ACC112 (cell line): ENCODE measurements at regions not wholly inside any gene's neighbourhood (a gene's known extent, or its start where the extent isn't known, plus 50 kb on each side); places are given as distances from the start of the nearest gene placed in this dataset.
"Not testable (repeated sequence)": the region's sequence is repeated elsewhere in the genome, so short reads cannot be mapped to it uniquely, and the experiment has no call there.

Experiments used
- H2AFZ ChIP-seq: fragments of 200-600 bp; sonication (generic); one replicate; pipeline ENCODE4 v1.6.0; 2017; ENCODE audit warnings: antibody characterized with exemption, low read length; ENCODE audit not compliant: unreplicated experiment
- H3K27ac ChIP-seq: fragments of 200-600 bp; sonication (generic); 2 replicates; pipeline ENCODE4 v1.5.1; 2014; ENCODE audit warnings: low read depth, mild to moderate bottlenecking, antibody characterized with exemption, low read length, moderate library complexity
- H3K27me3 ChIP-seq: fragments of 200-600 bp; sonication (generic); 2 replicates; pipeline ENCODE4 v1.6.1; 2014; ENCODE audit warnings: mild to moderate bottlenecking, antibody characterized with exemption, low read length, moderate library complexity, mixed read lengths; ENCODE audit not compliant: insufficient read depth
- H3K36me3 ChIP-seq: fragments of 200-600 bp; sonication (generic); 2 replicates; pipeline ENCODE4 v1.6.1; 2016; ENCODE audit warnings: mild to moderate bottlenecking, antibody characterized with exemption, low read length, moderate library complexity, mixed read lengths; ENCODE audit not compliant: insufficient read depth
- H3K4me1 ChIP-seq: fragments of 200-600 bp; sonication (generic); one replicate; pipeline ENCODE4 v1.6.1; 2016; ENCODE audit warnings: low read length, mixed read lengths; ENCODE audit not compliant: insufficient read depth, unreplicated experiment, control insufficient read depth
- H3K4me3 ChIP-seq: fragments of 200-600 bp; sonication (generic); 2 replicates; pipeline ENCODE4 v1.5.1; 2014; ENCODE audit warnings: mild to moderate bottlenecking, low read depth, low read length
- H3K79me2 ChIP-seq: fragments of 200-600 bp; sonication (generic); one replicate; pipeline ENCODE4 v1.6.0; 2016; ENCODE audit warnings: low read length; ENCODE audit not compliant: control insufficient read depth, unreplicated experiment, insufficient read depth

GRCh38 chr3:184491867-184492615 lies 69.5 kb upstream of the EPHB3 start:
- peaks cover 82% of the 10 kb centered on the region for H3K27me3 ChIP-seq

GRCh38 chr3:184496933-184497332 lies 64.7 kb upstream of the EPHB3 start:
- H3K27me3 ChIP-seq, result peaks cover 70% of the 10 kb centered on the region
- H3K27ac ChIP-seq, result no peak overlapping the region
- H3K4me3 ChIP-seq, result no peak overlapping the region
- no peak overlapping the region for H2AFZ ChIP-seq
- no peaks in the 10 kb centered on the region for H3K36me3 ChIP-seq
- no peaks in the 10 kb centered on the region for H3K79me2 ChIP-seq
- H3K4me1 ChIP-seq, result no peaks in the 10 kb centered on the region

More at GRCh38 chr3:184491867-184492615, 69.5 kb upstream of the EPHB3 start:
- Histone ChIP-seq H3K4me3 (peak overlapping the region; percentile 48), H3K4me1 (no peaks in the 10 kb centered on the region), H2AFZ (no peak overlapping the region), H3K36me3 (no peaks in the 10 kb centered on the region), H3K27ac (no peak overlapping the region), H3K79me2 (no peaks in the 10 kb centered on the region)

GRCh38 chr3:184497804-184498203 lies 63.8 kb upstream of the EPHB3 start:
- Histone ChIP-seq H3K79me2 (no peaks in the 10 kb centered on the region), H3K36me3 (no peaks in the 10 kb centered on the region), H3K27me3 (peaks cover 69% of the 10 kb centered on the region), H3K27ac (no peak overlapping the region), H3K4me3 (no peak overlapping the region), H3K4me1 (no peaks in the 10 kb centered on the region), H2AFZ (no peak overlapping the region)

GRCh38 chr3:184498986-184499606 lies 62.5 kb upstream of the EPHB3 start:
- Histone ChIP-seq H3K4me1 (no peaks in the 10 kb centered on the region), H3K79me2 (no peaks in the 10 kb centered on the region), H2AFZ (no peak overlapping the region), H3K27ac (no peak overlapping the region), H3K36me3 (no peaks in the 10 kb centered on the region), H3K4me3 (no peak overlapping the region), H3K27me3 (peaks cover 70% of the 10 kb centered on the region)

- Histone ChIP-seq H3K36me3 (no peaks in the 10 kb centered on the region), H3K4me1 (no peaks in the 10 kb centered on the region), H3K4me3 (no peak overlapping the region), H2AFZ (no peak overlapping the region), H3K27me3 (peaks cover 76% of the 10 kb centered on the region), H3K27ac (no peak overlapping the region), H3K79me2 (no peaks in the 10 kb centered on the region)
Observed at GRCh38 chr3:184500344-184500923, 61.2 kb upstream of the EPHB3 start.

- Histone ChIP-seq H2AFZ (no peak overlapping the region), H3K79me2 (no peaks in the 10 kb centered on the region), H3K36me3 (no peaks in the 10 kb centered on the region), H3K27me3 (peaks cover 80% of the 10 kb centered on the region), H3K27ac (no peak overlapping the region), H3K4me3 (no peak overlapping the region), H3K4me1 (no peaks in the 10 kb centered on the region)
Observed at GRCh38 chr3:184502123-184502667, 59.4 kb upstream of the EPHB3 start.

- H3K36me3 ChIP-seq, H3K4me3 ChIP-seq, H2AFZ ChIP-seq, H3K27ac ChIP-seq, H3K4me1 ChIP-seq, H3K79me2 ChIP-seq: not testable (repeated sequence)
- H3K27me3 ChIP-seq, result peaks cover 84% of the 10 kb centered on the region
Observed at GRCh38 chr3:184502841-184503240, 58.7 kb upstream of the EPHB3 start.

- no peaks in the 10 kb centered on the region for H3K79me2 ChIP-seq
- no peaks in the 10 kb centered on the region for H3K36me3 ChIP-seq
- no peak overlapping the region for H2AFZ ChIP-seq
- H3K4me3 ChIP-seq, result no peak overlapping the region
- H3K27ac ChIP-seq, result no peak overlapping the region
- no peaks in the 10 kb centered on the region for H3K4me1 ChIP-seq
- peaks cover 86% of the 10 kb centered on the region for H3K27me3 ChIP-seq
Observed at GRCh38 chr3:184503647-184504046, 57.9 kb upstream of the EPHB3 start.

GRCh38 chr3:184505076-184505878 lies 56.3 kb upstream of the EPHB3 start:
- H3K27ac ChIP-seq, result no peak overlapping the region
- no peaks in the 10 kb centered on the region for H3K4me1 ChIP-seq
- no peak overlapping the region for H3K4me3 ChIP-seq
- H3K79me2 ChIP-seq, result no peaks in the 10 kb centered on the region
- H2AFZ ChIP-seq, result no peak overlapping the region
- H3K36me3 ChIP-seq, result no peaks in the 10 kb centered on the region
- peaks cover 86% of the 10 kb centered on the region for H3K27me3 ChIP-seq

- no peaks in the 10 kb centered on the region for H3K79me2 ChIP-seq
- H3K27me3 ChIP-seq, result peaks cover 92% of the 10 kb centered on the region
- H3K36me3 ChIP-seq, result no peaks in the 10 kb centered on the region
- no peak overlapping the region for H2AFZ ChIP-seq
- no peaks in the 10 kb centered on the region for H3K4me1 ChIP-seq
- H3K4me3 ChIP-seq, result no peak overlapping the region
- H3K27ac ChIP-seq, result no peak overlapping the region
Observed at GRCh38 chr3:184506561-184506991, 55.0 kb upstream of the EPHB3 start.
